Neural progenitor cell (in vitro differentiated cells): ENCODE measurements at regions not wholly inside any gene's neighbourhood (a gene's known extent, or its start where the extent isn't known, plus 50 kb on each side); places are given as distances from the start of the nearest gene placed in this dataset.

Experiments used
- EZH2 ChIP-seq: fragments of 200-600 bp; sonication (generic); IDR thresholded peaks from 2 replicates; pipeline ENCODE4 v1.6.1; 2017; ENCODE audit warnings: antibody characterized with exemption, mild to moderate bottlenecking, moderate library complexity
- EZH2phosphoT487 ChIP-seq: fragments of 200-600 bp; sonication (generic); IDR thresholded peaks from 2 replicates; pipeline ENCODE4 v1.6.1; 2017; ENCODE audit warnings: antibody characterized with exemption
- TF ChIP-seq, protein P1 (sequence below): fragments of 200-600 bp; sonication (generic); IDR thresholded peaks from 2 replicates; pipeline ENCODE4 v1.5.1; 2017; ENCODE audit warnings: antibody characterized with exemption, mild to moderate bottlenecking

DNA sequence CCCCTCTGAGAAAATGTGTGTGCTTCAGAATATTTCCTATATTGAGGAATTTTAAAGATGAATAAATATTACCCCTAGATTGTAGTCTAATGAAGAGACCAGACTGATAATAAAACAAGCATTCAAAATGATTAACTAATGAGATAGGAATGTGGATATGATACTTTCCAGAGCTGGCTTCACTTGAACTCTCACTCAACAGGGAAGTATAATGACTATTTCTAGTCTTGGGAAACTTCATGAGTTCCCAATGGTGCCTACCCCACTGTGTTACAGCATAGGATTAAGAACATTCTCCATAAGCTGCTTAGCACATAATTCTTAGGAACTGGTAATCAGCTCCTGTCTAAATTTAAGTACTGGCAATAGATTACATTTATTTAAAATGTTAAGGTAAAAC is 261.5 kb upstream of the ZNF385D start:
- TF ChIP-seq EZH2 (no peak), EZH2phosphoT487 (no peak)
- TF ChIP-seq, protein P1, sequence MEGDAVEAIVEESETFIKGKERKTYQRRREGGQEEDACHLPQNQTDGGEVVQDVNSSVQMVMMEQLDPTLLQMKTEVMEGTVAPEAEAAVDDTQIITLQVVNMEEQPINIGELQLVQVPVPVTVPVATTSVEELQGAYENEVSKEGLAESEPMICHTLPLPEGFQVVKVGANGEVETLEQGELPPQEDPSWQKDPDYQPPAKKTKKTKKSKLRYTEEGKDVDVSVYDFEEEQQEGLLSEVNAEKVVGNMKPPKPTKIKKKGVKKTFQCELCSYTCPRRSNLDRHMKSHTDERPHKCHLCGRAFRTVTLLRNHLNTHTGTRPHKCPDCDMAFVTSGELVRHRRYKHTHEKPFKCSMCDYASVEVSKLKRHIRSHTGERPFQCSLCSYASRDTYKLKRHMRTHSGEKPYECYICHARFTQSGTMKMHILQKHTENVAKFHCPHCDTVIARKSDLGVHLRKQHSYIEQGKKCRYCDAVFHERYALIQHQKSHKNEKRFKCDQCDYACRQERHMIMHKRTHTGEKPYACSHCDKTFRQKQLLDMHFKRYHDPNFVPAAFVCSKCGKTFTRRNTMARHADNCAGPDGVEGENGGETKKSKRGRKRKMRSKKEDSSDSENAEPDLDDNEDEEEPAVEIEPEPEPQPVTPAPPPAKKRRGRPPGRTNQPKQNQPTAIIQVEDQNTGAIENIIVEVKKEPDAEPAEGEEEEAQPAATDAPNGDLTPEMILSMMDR = no peak
